Neural cell (in vitro differentiated cells): ENCODE measurements at regions not wholly inside any gene's neighbourhood (a gene's known extent, or its start where the extent isn't known, plus 50 kb on each side); places are given as distances from the start of the nearest gene placed in this dataset.

Experiments
- H2AFZ ChIP-seq: fragments of 200-600, 300-800 bp; sonication (generic), shearing (Covaris generic); 2 replicates; pipeline ENCODE4 v1.6.0; 2014; ENCODE audit warnings: low read depth, mild to moderate bottlenecking, antibody characterized with exemption, low read length, moderate library complexity
- H3F3A ChIP-seq: fragments of 200-600 bp; shearing (Covaris generic); 2 replicates; pipeline ENCODE4 v1.6.1; 2016; ENCODE audit warnings: mild to moderate bottlenecking, moderate library complexity, mixed read lengths, antibody characterized with exemption, low read length; ENCODE audit not compliant: insufficient read depth, poor library complexity, severe bottlenecking
- H3K27ac ChIP-seq: fragments of 200-600, 300-800 bp; sonication (generic), shearing (Covaris generic); 2 replicates; pipeline ENCODE4 v1.5.1; 2014; ENCODE audit warnings: mild to moderate bottlenecking, low read length, moderate library complexity
- H3K27me3 ChIP-seq: fragments of 300-800, 200-600 bp; sonication (generic), shearing (Covaris generic); 2 replicates; pipeline ENCODE4 v1.6.0; 2014; ENCODE audit warnings: mild to moderate bottlenecking, low read depth, low read length, moderate library complexity; ENCODE audit not compliant: insufficient read depth
- H3K36me3 ChIP-seq: fragments of 300-800, 200-600 bp; sonication (generic), shearing (Covaris generic); 2 replicates; pipeline ENCODE4 v1.5.1; 2014; ENCODE audit warnings: mild to moderate bottlenecking, antibody characterized with exemption, low read length, moderate library complexity; ENCODE audit not compliant: insufficient read depth
- H3K4me2 ChIP-seq: fragments of 300-800, 200-600 bp; sonication (generic), shearing (Covaris generic); 2 replicates; pipeline ENCODE4 v1.6.0; 2014; ENCODE audit warnings: mild to moderate bottlenecking, low read length
- H3K4me3 ChIP-seq: fragments of 300-800, 200-600 bp; sonication (generic), shearing (Covaris generic); 2 replicates; pipeline ENCODE4 v1.5.1; 2014; ENCODE audit warnings: mild to moderate bottlenecking, low read length, moderate library complexity
- H3K79me2 ChIP-seq: fragments of 200-600 bp; shearing (Covaris generic); replicated peaks from 2 replicates; pipeline ENCODE4 v1.6.0; 2014; ENCODE audit warnings: mild to moderate bottlenecking, low read length, moderate library complexity; ENCODE audit not compliant: insufficient read depth
- H3K9ac ChIP-seq: fragments of 300-800, 200-600 bp; sonication (generic), shearing (Covaris generic); 2 replicates; pipeline ENCODE4 v1.6.1; 2016; ENCODE audit warnings: mild to moderate bottlenecking, low read length, mixed read lengths
- H3K9me2 ChIP-seq: fragments of 200-600 bp; shearing (Covaris generic); 2 replicates; pipeline ENCODE4 v1.6.1; 2016; ENCODE audit warnings: mild to moderate bottlenecking, low read length, mixed read lengths; ENCODE audit not compliant: insufficient read depth
- H3K9me3 ChIP-seq: fragments of 200-600, 300-800 bp; sonication (generic), shearing (Covaris generic); 2 replicates; pipeline ENCODE4 v1.6.1; 2016; ENCODE audit warnings: mild to moderate bottlenecking, mixed run types, low read length, moderate library complexity, mixed read lengths
- H4K20me1 ChIP-seq: fragments of 200-600 bp; shearing (Covaris generic); 2 replicates; pipeline ENCODE4 v1.6.1; 2016; ENCODE audit warnings: mild to moderate bottlenecking, mixed run types; ENCODE audit not compliant: insufficient read depth
- EP300 ChIP-seq: fragments of 450-650 bp; conservative IDR thresholded peaks from 2 replicates; pipeline ENCODE4 v1.6.1; 2014; ENCODE audit warnings: antibody characterized with exemption, mild to moderate bottlenecking, moderate library complexity; ENCODE audit not compliant: poor library complexity, severe bottlenecking
- EZH2 ChIP-seq: fragments of 200-600, 300-800 bp; shearing (Covaris generic), sonication (generic); IDR thresholded peaks from 2 replicates; pipeline ENCODE4 v1.6.1; 2014; ENCODE audit warnings: antibody characterized with exemption, low read length, borderline replicate concordance, mild to moderate bottlenecking; ENCODE audit not compliant: insufficient read depth, poor library complexity, severe bottlenecking
- MXI1 ChIP-seq: fragments of 450-650 bp; conservative IDR thresholded peaks from 2 replicates; pipeline ENCODE4 v1.6.1; 2014; ENCODE audit warnings: antibody characterized with exemption, mild to moderate bottlenecking; ENCODE audit not compliant: poor library complexity, severe bottlenecking
- POLR2AphosphoS5 ChIP-seq: IDR thresholded peaks from 2 replicates; pipeline ENCODE4 v1.6.1; 2012
- RAD21 ChIP-seq: fragments of 450-650 bp; conservative IDR thresholded peaks from 2 replicates; pipeline ENCODE4 v1.6.1; 2014; ENCODE audit warnings: antibody characterized with exemption, mild to moderate bottlenecking, moderate library complexity
- SMC3 ChIP-seq: fragments of 450-650 bp; conservative IDR thresholded peaks from 2 replicates; pipeline ENCODE4 v1.6.1; 2014; ENCODE audit warnings: antibody characterized with exemption, mild to moderate bottlenecking, moderate library complexity; ENCODE audit not compliant: poor library complexity
- TAF1 ChIP-seq: IDR thresholded peaks from 2 replicates; pipeline ENCODE4 v1.6.1; 2012; ENCODE audit warnings: low read depth
- TF ChIP-seq, protein P1 (sequence below): IDR thresholded peaks from 2 replicates; pipeline ENCODE4 v1.6.1; 2012; ENCODE audit warnings: borderline replicate concordance
- TF ChIP-seq, protein P2 (sequence below): fragments of 450-650 bp; IDR thresholded peaks from 2 replicates; pipeline ENCODE4 v1.5.1; 2014; ENCODE audit warnings: antibody characterized with exemption, mild to moderate bottlenecking, moderate library complexity; ENCODE audit not compliant: poor library complexity, severe bottlenecking

DNA sequence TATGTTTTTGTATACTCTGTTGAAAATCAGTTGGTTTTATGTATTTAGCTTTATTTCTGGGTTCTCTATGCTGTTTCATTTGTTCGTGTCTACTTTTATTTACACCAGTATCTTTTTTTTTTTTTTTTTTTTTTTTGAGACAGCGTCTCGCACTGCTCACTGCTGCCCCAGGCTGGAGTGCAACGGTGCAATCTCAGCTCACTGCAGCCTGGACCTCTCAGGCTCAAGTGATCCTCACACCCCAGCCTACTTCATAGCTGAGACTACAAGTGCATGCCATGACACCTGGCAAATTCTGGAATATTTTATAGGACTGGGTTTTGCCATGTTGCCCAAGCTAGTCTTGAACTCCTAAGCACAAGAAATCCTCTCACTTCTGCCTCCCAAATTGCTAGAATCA lies 869.4 kb upstream of the CDH6 start:
- no peaks in the 10 kb centered on the region for H3K36me3 ChIP-seq
- no peaks in the 10 kb centered on the region for H3K9me2 ChIP-seq
- no peak overlapping the region for H2AFZ ChIP-seq
- no peaks in the 10 kb centered on the region for H3K9me3 ChIP-seq
- H4K20me1 ChIP-seq: no peaks in the 10 kb centered on the region
- H3F3A ChIP-seq: no peaks in the 10 kb centered on the region
- H3K4me3 ChIP-seq: no peak overlapping the region
- H3K79me2 ChIP-seq: no peaks in the 10 kb centered on the region
- H3K4me2 ChIP-seq: no peak overlapping the region
- no peaks in the 10 kb centered on the region for H3K27me3 ChIP-seq
- no peak overlapping the region for H3K9ac ChIP-seq
- no peak overlapping the region for H3K27ac ChIP-seq
- TF ChIP-seq MXI1 (no peak), RAD21 (no peak)

DNA sequence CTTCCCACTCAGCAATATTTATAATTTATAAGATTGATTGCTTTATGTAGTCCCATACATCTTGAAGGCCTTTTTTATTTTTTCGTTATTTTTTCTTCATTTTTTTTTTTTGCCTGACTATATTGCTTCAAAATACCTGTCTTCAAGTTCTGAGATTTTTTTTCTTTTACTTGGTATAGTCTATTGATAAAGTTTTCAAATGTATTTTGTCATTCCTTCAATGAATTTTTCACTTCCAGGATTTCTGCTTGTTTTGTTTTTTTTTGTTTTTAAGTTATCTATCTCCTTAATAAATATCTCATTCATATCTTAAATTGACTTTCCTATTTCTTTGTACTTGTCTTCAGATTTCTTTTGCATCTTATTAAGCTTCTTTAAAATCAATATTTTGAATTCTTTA lies 905.6 kb upstream of the CDH6 start:
- no peaks in the 10 kb centered on the region for H3K36me3 ChIP-seq
- H3K4me2 ChIP-seq: no peak overlapping the region
- H2AFZ ChIP-seq: no peak overlapping the region
- no peaks in the 10 kb centered on the region for H3K9me2 ChIP-seq
- H3K27me3 ChIP-seq: no peaks in the 10 kb centered on the region
- TF ChIP-seq MXI1 (no peak), EZH2 (no peak), POLR2AphosphoS5 (no peak), SMC3 (no peak), RAD21 (no peak), EP300 (no peak), TAF1 (no peak)
- TF ChIP-seq, protein P1, sequence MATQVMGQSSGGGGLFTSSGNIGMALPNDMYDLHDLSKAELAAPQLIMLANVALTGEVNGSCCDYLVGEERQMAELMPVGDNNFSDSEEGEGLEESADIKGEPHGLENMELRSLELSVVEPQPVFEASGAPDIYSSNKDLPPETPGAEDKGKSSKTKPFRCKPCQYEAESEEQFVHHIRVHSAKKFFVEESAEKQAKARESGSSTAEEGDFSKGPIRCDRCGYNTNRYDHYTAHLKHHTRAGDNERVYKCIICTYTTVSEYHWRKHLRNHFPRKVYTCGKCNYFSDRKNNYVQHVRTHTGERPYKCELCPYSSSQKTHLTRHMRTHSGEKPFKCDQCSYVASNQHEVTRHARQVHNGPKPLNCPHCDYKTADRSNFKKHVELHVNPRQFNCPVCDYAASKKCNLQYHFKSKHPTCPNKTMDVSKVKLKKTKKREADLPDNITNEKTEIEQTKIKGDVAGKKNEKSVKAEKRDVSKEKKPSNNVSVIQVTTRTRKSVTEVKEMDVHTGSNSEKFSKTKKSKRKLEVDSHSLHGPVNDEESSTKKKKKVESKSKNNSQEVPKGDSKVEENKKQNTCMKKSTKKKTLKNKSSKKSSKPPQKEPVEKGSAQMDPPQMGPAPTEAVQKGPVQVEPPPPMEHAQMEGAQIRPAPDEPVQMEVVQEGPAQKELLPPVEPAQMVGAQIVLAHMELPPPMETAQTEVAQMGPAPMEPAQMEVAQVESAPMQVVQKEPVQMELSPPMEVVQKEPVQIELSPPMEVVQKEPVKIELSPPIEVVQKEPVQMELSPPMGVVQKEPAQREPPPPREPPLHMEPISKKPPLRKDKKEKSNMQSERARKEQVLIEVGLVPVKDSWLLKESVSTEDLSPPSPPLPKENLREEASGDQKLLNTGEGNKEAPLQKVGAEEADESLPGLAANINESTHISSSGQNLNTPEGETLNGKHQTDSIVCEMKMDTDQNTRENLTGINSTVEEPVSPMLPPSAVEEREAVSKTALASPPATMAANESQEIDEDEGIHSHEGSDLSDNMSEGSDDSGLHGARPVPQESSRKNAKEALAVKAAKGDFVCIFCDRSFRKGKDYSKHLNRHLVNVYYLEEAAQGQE: no peak
- TF ChIP-seq, protein P2, sequence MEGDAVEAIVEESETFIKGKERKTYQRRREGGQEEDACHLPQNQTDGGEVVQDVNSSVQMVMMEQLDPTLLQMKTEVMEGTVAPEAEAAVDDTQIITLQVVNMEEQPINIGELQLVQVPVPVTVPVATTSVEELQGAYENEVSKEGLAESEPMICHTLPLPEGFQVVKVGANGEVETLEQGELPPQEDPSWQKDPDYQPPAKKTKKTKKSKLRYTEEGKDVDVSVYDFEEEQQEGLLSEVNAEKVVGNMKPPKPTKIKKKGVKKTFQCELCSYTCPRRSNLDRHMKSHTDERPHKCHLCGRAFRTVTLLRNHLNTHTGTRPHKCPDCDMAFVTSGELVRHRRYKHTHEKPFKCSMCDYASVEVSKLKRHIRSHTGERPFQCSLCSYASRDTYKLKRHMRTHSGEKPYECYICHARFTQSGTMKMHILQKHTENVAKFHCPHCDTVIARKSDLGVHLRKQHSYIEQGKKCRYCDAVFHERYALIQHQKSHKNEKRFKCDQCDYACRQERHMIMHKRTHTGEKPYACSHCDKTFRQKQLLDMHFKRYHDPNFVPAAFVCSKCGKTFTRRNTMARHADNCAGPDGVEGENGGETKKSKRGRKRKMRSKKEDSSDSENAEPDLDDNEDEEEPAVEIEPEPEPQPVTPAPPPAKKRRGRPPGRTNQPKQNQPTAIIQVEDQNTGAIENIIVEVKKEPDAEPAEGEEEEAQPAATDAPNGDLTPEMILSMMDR: no peak
- no peaks in the 10 kb centered on the region for H3K9me3 ChIP-seq
- H3K9ac ChIP-seq: no peak overlapping the region
- H4K20me1 ChIP-seq: no peaks in the 10 kb centered on the region
- no peak overlapping the region for H3K27ac ChIP-seq
- no peaks in the 10 kb centered on the region for H3K79me2 ChIP-seq
- H3K4me3 ChIP-seq: no peak overlapping the region
- no peaks in the 10 kb centered on the region for H3F3A ChIP-seq

DNA sequence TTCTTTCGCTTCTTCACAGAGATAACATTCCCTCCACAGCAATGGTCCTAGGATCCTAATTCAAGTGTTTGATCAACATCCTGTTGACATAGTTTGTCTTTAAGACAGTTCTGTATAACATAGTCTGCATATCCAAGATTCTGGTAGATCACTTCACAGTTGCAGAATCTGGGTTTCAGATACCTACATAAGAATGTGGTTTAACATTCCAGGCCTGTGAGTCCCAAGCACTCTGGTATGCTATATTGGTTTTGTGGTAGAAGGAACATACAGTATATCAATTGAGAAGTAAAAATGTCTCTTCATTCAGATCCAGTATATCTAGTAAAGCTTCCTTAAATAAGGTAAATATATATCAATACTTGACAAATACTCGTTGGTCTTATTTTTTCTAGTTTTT lies 914.2 kb upstream of the CDH6 start:
- Histone ChIP-seq H3K9me2 (no peaks in the 10 kb centered on the region), H3K4me3 (no peak overlapping the region), H3K9me3 (no peaks in the 10 kb centered on the region), H3K9ac (no peak overlapping the region), H4K20me1 (no peaks in the 10 kb centered on the region), H3K4me2 (no peak overlapping the region), H3K27me3 (no peaks in the 10 kb centered on the region), H2AFZ (no peak overlapping the region), H3K79me2 (no peaks in the 10 kb centered on the region), H3F3A (no peaks in the 10 kb centered on the region), H3K36me3 (no peaks in the 10 kb centered on the region), H3K27ac (no peak overlapping the region)
- TF ChIP-seq, protein P1: no peak
- TF ChIP-seq, protein P2: no peak
- no peak for TF ChIP-seq EP300
- no peak for TF ChIP-seq EZH2
- no peak for TF ChIP-seq POLR2AphosphoS5
- TF ChIP-seq TAF1: no peak
- TF ChIP-seq RAD21: no peak
- TF ChIP-seq MXI1: no peak
- no peak for TF ChIP-seq SMC3
